Fibroblast of villous mesenchyme (primary cell): ENCODE measurements at regions not wholly inside any gene's neighbourhood (a gene's known extent, or its start where the extent isn't known, plus 50 kb on each side); places are given as distances from the start of the nearest gene placed in this dataset.

Source experiments
- DNase-seq: peaks from one replicate; pipeline ENCODE4 v3.0.0-alpha.2; 2010; ENCODE audit warnings: low read depth
- H3K4me3 ChIP-seq: 2 replicates; pipeline ENCODE4 v1.5.1; 2011; ENCODE audit warnings: low read depth, mild to moderate bottlenecking, low read length
- TF ChIP-seq, protein P1 (sequence below): IDR thresholded peaks from 2 replicates; pipeline ENCODE4 v1.5.1; 2012; ENCODE audit warnings: low read depth, mild to moderate bottlenecking, low read length; ENCODE audit not compliant: insufficient read depth

DNA sequence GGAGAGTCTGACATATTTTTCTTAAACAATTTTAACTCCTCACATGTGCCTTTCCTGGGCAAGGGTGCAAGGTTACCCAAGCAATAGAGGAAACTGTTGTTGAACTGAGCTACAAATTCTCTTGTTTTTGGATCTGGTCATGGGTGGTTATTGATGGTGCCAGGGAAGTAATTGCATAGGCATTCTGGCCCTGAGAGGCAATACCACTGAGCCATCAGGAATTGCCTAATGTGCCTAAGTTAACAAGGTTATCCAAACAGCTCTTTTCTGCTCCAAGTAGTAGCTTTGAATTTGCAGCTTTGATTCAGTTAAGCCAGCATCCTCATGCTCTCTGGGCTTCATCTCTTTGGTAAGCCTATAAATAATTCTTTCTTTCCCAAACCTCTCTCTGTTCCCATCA lies 266.0 kb upstream of the BTBD3 start:
- TF ChIP-seq, protein P1, sequence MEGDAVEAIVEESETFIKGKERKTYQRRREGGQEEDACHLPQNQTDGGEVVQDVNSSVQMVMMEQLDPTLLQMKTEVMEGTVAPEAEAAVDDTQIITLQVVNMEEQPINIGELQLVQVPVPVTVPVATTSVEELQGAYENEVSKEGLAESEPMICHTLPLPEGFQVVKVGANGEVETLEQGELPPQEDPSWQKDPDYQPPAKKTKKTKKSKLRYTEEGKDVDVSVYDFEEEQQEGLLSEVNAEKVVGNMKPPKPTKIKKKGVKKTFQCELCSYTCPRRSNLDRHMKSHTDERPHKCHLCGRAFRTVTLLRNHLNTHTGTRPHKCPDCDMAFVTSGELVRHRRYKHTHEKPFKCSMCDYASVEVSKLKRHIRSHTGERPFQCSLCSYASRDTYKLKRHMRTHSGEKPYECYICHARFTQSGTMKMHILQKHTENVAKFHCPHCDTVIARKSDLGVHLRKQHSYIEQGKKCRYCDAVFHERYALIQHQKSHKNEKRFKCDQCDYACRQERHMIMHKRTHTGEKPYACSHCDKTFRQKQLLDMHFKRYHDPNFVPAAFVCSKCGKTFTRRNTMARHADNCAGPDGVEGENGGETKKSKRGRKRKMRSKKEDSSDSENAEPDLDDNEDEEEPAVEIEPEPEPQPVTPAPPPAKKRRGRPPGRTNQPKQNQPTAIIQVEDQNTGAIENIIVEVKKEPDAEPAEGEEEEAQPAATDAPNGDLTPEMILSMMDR: no peak
- no peak for DNase-seq
- H3K4me3 ChIP-seq: no peak overlapping the region

DNA sequence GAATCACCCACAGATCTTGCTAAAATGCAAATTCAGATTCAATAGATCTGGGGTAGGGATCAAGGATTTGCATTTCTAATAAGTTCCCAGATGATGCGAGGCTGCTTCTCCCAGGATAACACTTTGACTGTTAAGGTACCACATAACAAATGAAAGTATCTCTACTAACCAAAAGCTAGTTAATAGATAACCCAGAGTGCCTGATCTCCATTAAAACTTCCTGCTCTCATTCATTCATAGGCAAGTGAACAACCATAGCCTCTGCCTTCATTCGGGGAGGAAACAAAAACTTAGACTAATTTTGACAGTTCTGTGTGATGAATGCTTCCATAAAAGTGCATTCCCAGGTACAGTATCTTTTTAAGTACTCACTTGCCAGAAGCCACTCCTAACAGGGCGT lies 265.6 kb upstream of the BTBD3 start:
- H3K4me3 ChIP-seq: no peak overlapping the region
- DNase-seq: no peak
- TF ChIP-seq, protein P1: no peak

DNA sequence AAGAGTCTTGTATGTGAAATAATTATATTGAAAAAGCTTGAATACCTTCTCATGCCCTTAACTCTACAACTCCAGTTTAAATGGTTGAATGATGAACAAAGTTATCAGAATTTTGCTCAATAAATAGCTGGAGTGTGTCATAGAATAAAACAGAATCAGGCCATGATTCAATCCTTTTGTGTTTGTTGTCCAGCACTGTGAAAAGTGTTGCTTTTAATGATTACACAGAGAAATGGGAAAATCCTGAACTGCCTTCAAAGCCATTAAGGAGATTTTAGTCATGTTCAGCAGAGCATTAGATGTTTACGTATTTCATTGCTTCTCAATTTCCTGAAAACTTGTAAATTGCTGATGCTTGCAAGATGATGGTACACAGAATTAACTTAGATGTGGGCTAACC lies 262.9 kb upstream of the BTBD3 start:
- TF ChIP-seq, protein P1: no peak
- no peak for DNase-seq
- no peak overlapping the region for H3K4me3 ChIP-seq

DNA sequence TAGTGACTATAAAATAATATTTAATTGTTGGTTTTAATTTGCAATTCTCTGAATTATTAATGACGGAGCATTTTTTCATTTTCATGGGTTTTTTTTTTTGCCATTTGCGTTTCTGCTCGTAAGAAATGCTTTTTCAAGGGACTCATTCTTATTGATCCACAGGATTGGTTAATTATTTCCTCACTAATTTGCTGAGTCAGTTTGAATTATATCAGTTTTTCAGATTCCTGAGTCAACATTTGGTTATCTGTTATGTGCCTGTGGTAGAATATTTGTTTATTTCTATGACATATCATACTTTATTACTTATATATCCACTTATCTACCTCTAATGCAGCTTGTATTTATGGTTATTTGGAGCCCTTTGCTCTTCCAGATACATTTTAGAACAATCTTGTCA lies 257.0 kb upstream of the BTBD3 start:
- TF ChIP-seq, protein P1: no peak
- H3K4me3 ChIP-seq: no peak overlapping the region
- no peak for DNase-seq

DNA sequence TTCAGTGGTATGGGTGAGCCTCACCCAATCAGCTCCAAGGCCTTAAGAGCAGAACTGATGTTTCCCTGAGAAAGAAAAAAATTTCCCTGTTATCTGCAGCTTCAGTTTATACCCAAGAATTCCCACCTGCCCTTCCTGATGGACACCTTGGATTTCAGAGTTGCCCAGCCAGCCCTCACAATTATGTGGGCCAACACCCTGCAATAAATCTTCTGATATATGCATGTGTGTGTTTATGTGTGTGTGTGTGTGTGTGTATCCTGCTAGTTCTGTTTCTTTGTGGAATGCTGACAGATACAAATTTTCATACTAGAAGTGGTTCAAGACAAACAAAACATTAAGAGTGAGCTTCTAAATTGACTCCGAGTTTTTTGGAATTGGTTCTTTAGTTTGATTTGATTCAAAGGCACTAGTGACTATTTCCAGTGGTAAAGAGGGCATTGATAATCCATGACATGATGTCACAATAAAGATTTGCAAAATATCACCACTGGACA lies 246.6 kb upstream of the BTBD3 start:
- TF ChIP-seq, protein P1: no peak
- no peak for DNase-seq
- H3K4me3 ChIP-seq: no peak overlapping the region

DNA sequence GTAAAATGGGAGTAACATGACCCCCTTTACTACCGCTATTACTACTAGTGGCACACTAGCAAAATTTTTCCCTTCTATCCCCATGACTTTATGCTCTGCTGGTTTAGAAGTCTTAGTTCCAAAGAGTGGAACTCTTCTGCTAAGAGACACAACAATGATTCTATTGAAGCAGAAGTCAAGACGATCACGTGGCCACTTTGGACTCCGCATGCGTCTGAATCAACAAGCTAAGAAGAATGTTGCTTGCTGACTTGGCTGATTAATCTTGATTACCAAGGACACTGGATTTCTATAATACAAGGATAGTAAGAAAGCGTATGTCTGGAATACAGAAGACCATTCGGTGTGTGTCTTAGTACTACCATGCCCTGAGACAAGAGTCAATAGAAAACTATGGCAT lies 244.7 kb upstream of the BTBD3 start:
- H3K4me3 ChIP-seq: no peak overlapping the region
- TF ChIP-seq, protein P1: no peak
- DNase-seq: no peak

DNA sequence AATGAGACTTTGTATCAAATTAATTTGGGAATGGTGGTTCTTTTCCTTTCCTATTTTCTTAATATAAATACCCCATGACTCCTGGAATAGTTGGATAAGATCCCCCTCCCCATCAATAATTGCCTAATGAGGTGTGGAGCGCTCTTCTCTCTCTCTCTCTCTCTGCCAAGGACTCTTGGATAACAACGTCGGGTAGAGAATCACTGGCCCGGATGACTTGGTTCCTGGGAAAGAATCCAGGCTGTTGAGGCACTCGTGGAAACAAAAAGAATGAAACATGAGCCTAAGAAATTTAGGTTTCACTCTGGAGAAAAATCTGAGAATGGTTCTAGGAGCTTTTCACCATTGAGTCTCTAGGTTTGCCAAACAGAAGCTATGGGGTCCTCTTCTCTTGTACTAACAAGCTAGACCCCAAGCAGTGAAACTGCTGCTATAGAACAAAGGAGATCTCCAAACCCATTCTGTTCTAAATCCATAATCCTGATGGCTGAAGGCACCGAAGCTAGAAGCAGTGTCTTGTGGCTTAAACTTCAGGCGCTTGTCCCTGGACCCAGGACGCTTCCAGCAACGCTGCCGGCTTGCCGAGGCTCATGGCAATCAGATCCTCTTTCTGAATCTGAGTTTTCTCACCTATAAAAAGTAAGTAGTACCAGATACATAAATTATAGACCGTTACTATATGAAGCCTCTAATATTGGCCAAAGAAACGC lies 241.6 kb upstream of the BTBD3 start:
- H3K4me3 ChIP-seq: no peak overlapping the region
- DNase-seq: no peak
- TF ChIP-seq, protein P1: no peak
